NCI-H2081 treated with DMSO at 0.1 percent for 48 hours (cell line): ENCODE measurements at regions not wholly inside any gene's neighbourhood (a gene's known extent, or its start where the extent isn't known, plus 50 kb on each side); places are given as distances from the start of the nearest gene placed in this dataset.
"Not testable (repeated sequence)": the region's sequence is repeated elsewhere in the genome, so short reads cannot be mapped to it uniquely, and the experiment has no call there.

Experiments used
- DNase-seq: peaks from one replicate; lab custom pipeline; 2025; lab: John Stamatoyannopoulos, UW

DNA sequence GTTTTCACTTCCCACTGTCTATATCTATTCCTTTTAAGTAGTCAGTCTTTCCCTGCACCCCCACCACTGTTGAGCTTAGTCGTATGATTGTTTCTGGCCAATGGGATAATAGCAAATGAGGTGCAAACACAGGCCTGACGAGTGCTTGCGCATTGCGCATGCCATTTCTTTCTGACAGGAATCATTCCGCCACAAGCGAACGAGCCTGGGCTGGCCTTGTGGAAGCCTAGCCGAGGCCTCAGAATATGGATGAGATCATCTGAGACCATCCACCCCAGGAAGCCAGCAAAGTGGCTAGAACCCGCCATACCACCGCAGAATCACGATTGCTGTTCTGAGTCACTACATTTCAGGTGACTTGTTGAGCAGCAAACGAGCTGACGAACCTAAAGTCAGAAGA lies 52.2 kb upstream of the PRL start:
- DNase-seq: no peak

DNA sequence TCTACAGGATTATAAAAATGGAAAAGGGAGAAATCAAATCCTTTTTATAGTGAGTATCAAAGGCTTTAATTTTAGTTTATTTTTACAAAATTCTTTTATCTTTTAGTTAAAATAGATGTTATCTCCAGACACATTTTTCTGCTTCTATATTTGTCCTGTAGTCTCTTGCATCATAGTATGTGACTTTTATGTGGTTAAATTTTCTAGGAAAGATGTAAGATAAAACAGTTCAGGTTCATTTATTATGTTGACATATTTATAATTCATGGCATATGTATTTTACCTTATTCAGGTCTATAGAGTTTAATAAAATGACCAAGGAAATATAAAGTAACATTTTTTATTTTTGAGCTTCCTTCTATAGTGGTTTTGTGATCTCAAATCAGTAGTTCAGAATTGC lies 52.7 kb upstream of the PRL start:
- DNase-seq: no peak

DNA sequence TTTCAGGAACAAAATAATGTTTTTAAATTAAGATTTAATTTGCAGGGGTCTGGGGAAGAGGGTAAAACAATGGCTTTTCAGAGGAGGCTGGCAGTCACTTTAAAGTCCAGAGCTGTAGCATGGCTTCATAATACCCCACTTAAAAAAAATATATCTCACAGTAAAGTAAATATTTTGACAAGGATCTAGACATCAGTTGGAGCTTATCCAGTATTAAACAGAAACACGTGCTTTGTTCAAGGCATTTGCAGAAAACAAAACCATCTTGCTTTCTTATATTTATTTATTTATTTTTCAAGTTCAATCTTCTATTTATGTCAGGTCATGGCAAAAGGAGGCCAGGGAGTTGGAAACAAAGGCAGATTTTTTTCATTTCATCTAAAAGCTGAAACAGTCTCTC lies 53.3 kb upstream of the PRL start:
- no peak for DNase-seq

DNA sequence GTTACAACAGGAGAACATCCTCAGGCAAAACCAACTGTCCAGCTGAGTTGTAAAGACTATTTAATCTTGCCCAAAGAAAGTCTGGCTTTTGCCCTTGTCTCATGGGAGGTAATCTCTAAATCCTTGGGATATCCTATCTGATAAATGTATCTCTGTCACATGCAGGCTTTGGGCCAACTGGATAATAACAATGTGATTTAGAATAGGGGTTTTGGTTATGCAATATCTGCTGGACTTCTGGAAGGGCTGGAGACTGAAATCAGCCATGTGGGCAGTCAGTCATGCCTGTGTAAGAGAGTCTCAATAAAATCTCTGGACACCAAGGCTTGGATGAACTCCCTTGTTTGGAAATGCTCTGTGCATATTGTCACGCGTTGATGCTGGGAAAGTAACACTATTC lies 56.3 kb upstream of the PRL start:
- no peak for DNase-seq

DNA sequence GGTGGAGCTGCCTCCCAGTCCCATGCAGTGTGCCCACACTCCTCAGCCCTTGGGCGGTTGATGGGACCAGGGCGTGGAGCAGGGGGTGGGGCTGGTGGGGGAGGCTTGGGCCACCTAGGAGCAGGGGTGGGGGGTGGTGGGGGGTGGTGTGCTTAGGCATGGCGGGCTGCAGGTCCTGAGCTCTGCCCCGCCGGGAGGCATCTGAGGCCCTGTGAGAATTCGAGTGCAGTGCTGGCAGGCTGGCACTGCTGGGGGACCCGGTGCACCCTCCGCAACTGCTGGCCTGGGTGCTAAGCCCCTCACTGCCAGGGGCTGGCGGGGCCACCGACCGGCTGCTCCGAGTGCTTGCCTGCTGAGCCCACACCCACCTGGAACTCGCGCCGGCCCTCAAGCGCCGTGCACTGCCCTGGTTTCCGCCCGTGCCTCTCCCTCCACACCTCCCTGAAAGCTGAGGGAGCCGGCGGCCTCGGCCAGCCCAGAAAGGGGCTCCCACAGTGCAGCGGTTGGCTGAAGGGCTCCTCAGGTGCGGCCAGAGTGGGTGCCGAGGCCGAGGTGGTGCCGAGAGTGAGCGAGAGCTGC lies 59.6 kb upstream of the PRL start:
- no peak for DNase-seq

DNA sequence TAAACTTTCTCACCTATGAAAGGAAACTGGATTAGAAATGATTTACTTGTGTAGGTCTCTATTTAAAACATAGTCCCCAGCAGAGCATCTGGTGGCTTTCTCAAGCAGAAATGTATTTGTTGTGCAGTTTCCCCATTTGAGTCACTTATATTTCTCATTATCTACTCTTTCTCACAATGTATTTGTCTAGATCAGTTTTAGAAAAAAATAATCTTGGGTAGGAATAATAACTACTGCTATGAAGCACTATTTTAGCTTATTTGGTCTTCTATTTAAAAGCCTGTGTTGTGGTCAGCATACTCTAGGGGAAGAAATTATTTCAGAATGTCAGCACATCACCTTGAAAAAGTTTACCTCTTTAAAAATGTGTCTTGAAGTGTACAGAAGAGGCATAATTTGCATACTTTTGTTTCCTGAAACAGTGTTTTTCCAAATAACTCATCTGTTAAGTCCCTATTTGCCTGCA lies 60.9 kb upstream of the PRL start:
- DNase-seq: no peak

DNA sequence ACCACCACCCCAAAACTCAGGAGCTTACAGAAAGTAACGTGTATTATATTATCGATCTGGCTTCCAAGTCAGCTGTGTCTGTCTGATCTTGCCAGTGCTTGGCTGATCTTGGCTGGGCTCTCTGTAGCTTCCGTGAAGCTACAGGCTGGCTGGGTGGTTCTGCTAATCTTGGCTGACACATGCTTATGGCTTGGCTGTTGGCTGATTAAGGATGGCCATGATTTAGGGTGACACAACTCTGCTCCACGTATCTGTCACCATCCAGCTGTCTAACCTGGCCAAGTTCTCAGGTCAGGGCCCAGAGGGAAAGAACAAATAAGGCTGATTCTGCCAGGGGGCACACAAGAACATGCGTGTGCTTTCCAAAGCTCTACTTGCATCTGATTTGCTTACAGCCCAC lies 64.7 kb upstream of the PRL start:
- no peak for DNase-seq

DNA sequence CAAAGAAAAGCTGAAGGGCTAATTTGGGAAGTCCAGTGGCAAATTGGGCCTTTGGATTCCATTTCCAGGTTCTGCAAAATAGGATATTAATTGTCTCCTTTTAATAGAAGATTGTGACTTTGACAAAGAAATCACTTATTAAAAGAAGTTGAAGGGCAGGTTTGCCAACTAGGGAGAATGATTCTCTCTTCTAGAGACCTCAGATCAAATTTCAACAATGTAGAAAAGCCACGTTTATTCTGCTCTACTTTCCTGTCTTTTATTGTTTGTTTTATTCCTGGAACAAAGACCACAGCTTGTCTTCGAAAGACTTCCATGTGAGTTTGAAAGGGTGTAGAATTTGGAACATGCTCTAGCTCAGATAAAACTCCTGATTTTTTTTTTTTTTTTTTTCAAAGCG lies 65.5 kb upstream of the PRL start:
- DNase-seq: no peak

DNA sequence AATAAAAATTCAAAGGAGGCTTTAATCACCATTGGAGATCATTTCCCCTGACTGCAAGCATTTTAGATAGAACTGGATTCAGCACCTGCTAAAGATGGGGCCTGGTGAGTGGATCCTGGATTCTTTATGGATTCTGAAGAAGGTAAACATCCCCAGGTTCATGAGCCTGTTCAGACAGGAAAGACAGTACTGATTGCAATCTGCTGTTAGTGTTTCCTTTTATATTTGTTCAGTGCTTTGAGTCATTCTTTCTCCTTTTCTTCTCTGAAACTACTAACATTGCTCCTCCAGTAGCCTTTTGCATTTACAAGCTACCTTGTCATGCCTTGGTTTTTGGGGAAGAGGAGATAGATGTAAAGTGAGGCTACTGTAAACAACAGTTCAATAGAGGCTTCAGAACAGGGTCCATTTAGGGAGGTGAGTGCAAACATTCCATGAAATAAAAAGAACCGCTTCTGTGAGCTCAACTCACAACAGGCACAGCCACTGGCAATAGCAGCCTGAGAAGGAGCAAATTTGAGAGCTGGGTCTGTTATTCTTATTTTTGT lies 66.4 kb upstream of the PRL start:
- DNase-seq: no peak

DNA sequence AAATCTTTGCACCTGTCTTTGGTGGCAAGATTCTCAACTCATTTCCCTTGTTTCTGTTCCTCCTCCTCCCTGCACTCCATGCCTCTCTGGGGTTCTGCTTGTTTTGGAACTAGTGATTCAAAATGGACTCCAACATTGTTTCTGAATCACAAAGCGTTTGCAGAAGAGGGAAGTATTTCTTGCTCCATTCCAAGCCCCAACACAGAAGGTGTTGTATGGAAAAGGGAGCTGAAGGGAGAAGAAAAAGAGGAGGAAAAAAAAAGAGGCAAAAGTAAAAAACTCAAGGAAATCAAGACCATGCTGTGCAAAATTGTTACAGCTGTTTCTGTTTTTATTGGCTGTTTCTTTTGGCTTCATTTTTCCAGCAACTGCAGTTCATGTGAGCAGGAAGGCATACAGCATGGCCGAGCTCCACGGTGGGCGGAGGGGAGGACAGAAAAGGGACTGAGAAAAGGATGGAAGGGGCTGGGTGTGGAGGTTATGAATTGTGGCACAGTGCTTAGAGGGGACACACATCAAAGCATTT lies 66.9 kb upstream of the PRL start:
- DNase-seq: no peak

DNA sequence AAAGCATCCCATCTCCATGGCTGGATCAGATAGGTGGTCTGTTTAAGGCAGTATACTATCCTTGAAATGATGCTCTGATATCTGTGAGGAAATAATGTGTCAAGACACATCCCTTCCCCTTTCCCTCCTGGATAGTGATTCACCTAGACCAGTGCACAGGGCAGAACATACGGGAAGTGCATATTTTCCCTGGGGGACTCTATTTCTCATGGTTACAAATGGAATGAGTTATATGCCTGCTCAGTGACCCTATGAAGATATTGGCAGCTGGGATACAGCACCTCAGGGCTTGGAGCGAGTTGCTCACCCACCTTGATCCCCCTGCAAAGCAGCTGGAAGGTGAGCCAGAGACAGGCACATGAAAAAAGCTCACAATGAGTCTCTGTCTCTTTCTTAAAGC lies 67.5 kb upstream of the PRL start:
- no peak for DNase-seq

DNA sequence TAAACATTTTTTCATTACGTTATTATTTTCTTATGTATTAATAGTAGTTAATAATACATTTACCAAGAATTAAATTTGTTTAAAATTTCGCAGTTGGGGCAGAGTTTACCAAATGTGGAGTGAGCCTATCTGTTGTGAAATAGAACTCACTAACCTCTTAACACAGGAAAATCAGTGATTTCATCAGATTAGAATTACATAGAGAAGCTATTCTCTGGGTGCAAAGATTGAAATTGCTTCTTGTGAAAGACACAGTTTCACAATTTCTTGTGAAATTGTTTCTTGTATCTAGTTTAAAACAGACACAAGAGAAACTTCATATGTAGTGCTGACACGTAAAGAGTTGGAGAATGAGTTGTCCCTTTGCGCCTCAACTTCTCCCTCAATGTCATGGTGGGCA lies 69.4 kb upstream of the PRL start:
- no peak for DNase-seq

DNA sequence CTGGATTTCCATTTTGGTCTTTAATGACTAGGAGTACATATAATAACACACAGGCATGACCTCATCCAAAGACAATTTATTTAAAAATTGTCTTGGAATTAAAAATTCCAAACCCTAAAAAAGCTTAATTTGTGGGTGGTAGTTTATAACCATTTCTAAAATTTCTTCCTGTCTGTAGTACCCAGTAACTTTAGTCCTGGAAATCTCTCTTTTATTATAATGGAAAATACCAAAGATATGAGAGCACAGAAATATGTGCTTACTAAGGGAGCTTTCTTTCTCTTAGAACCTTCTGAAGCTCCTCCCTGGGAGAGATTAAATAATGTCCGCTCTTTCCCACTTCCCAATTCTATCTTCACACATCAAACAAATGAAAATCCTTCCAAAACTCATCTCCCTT lies 70.5 kb upstream of the PRL start:
- no peak for DNase-seq

DNA sequence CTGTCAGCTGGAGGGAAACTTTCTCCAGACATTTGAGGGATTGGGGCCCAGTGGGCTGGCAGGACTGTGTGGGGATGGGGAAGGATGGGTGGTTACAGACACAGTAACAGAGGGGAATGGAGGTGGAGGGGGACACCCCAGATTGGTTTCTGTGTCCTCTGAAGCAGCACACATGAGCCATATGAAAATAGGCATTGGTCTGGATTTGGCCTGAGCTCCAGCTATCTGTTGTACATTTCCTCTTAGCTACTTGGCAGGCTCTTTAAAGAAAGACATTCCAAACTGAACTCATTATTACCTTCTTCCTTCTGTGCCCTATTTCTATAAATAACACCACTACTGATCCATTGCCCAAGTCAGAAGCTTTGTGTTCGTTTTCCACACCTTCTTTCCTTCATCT lies 72.0 kb upstream of the PRL start:
- DNase-seq: no peak

DNA sequence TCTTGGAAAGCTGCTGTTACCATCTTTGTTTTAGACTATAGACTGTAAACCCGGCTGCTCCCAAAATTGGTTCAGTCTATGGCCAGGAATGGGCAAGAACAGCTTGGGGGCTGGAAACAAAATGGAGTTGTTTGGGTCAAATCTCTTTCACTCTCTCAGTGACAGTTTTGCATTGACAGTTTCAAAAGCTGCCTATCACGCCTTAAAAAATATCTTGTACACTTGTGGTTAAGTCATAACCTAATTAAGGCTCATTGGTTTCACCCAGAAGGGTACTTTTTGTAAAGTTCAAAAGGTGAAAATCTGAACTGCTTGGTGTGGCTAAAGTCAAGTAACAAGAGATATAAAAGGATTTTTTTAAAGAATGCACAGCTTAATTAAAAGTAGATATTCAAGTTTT lies 76.1 kb upstream of the PRL start:
- no peak for DNase-seq

DNA sequence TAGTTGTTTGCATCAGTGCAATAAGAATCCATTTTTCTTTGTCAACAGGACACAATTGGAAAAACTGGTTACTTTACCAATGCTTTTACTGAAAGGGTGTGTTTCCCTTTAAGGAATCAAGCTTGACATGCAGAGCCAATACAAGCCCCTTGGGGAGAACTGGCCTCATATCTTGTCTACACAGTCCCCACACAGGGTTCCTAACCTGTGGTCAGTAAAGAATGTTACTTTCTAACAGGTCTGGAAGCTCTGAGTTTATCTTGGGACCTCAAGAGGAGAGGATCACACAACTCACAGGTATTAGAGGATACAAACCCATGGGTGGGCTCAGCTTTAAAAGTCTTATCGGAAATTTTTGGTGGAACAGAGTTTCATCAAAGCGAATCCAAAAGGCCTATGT lies 78.1 kb upstream of the PRL start:
- DNase-seq: not testable (repeated sequence)

DNA sequence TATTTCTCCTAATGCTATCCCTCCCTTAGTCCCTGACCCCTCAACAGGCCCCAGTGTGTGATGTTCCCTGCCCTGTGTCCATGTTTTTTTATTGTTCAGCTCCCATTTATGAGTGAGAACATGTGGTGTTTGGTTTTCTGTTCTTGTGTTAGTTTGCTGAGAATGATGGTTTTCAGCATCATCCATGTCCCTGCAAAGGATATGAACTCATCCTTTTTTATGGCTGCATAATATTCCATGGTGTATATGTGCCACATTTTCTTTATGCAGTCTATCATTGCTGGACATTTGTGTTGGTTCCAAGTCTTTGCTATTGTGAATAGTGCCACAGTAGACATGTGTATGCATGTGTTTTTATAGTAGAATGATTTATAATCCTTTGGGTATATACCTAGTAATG lies 79.5 kb upstream of the PRL start:
- DNase-seq: not testable (repeated sequence)

DNA sequence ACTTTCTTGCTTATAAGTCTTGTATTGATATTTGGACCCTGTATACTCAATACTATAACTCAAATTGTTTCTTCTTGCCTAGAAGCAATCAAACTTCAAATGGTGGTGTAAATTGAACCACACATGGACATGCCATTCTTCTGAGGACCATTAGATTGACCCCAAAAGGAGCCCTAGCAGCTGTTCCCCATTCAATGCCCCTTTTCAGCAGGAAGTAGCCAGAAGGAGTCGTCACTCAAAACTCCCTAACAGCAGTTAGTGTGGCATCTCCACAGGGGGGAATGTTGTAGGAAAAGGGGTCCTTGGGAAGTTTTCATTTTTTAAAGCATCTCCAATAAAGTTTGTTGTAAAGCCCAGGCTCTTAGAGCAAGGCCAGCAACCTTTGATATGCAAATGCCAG lies 81.7 kb upstream of the PRL start:
- not testable (repeated sequence) for DNase-seq

DNA sequence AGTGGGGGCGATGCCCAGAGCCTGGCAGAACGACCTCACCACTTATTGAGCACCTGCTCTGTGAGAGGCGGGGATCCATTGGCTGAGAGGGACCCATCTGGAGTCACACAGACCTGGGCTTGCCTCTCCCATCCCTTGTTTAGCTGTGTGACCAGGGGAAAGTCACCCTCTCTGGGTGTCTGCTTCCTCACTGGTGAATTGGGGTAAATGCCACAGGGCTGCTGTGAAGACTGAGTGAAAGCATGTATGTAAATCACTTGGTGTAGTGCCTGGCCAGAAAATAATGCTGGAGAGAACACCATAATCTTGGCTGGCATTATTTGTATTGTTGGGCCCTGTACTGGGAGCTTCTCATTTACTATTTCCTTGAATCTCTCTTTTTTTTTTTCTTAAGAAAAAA lies 83.4 kb upstream of the PRL start:
- no peak for DNase-seq

DNA sequence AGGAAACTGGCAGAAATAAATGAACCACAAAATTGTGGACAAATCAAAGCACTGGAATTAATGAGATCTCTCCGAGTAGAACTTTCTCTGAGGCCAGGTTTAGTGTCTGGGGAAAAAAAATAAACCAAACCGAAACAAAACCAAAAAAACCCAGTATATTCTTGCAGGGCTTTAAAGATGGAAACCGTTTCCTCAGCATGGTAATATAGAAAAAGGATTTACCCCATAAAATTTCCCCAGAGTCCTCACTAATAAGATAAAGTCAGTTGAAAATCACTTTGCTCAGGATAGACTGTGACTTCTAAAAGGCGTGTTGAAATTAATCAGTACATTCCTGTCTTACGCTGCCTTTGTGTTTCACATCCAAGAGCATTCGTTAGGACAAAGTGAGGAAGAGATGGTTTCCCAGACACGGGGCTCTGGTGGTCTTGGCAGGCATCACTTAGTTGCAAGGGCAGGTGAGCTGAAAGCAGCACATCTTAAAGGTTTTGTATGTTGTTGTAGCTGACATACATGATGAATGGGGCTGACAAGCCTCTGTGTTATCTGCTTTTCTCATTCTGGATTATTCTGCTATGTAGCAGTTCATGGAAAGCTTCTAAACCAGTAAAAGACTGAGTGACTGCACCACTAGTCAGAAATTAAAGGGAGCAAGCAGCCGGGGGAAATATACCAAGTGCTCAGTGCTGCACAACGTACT lies 85.2 kb upstream of the PRL start:
- DNase-seq: no peak

DNA sequence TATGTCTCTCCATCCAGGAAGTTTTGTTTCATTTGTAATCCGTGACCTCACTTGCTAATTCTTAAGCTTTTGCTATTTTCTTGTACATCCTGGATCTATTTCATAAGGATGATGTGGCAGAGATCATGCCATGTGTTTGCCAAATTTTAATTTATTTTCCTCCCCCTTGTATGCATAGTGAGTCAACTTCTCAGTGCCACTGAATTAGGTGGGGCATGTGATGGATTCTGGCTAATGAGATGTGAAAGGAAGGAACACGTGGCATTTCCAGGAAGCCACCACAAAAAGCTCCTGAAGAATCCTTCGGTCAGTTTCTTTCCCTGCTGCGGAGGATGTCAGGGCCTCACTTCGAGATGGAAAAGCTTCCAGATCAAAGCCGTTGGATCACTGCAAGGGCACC lies 86.2 kb upstream of the PRL start:
- DNase-seq: no peak

DNA sequence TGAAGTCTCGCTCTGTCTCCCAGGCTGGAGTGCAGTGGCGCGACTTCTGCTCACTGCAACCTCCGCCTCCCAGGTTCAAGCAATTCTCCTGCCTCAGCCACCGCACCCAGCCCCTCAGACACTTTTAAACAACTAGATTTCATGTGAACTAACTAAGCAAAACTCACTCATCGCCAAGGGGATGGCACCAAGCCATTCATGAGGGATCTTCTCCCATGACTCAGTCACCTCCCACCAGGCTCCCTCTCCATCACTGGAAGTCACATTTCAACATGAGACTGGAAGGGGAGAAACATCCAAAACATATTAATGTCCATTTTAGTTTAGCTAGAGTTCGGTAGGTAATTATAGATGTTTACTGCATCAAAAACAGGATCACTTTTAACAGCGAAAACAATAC lies 95.9 kb upstream of the PRL start:
- no peak for DNase-seq

DNA sequence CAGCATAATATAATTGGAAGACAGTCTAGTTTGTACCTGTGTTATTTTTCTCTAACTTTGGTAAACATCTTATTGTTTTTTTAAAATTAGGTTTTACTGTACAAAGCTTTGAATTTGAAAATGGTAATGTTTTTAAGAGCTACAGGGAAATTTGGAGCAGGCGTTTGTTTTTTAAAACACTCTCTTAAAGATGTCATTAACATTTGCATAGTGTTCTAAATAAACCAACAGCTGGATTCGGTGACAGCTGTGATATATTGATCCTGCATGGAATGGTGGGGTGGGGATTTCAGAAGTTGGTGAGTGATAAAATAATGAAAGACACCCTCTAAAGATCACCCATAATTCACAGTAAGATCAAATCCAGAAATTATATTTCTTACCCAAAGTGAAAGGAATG lies 97.9 kb upstream of the PRL start:
- DNase-seq: no peak

DNA sequence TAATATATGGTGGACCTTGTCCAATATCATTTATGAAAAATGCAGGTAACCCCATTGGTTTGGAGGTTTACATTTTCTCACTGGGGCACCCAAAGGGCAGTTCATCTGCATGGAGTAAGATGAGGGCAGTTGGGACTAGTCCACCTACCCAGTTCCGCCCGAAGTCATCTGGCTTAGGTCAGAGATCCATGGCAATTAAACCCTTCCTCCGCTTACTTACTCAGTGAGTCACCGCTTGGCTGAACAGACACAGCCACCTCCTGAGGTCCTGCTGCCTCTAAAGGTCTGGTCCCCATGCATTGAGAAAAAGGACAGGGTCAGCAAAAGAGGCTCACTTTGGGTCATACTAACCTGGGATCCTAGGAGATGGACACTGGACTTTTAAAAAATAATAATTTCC lies 102.9 kb upstream of the PRL start:
- DNase-seq: no peak
